Fibroblast of skin of abdomen (primary cell): ENCODE measurements at regions not wholly inside any gene's neighbourhood (a gene's known extent, or its start where the extent isn't known, plus 50 kb on each side); places are given as distances from the start of the nearest gene placed in this dataset.
"Not testable (repeated sequence)": the region's sequence is repeated elsewhere in the genome, so short reads cannot be mapped to it uniquely, and the experiment has no call there.

ENCODE experiments used
- DNase-seq: peaks from one replicate; pipeline ENCODE4 v3.0.0-alpha.2; 2013

- DNase-seq: no peak
Observed at GRCh38 chr13:111479412-111479811, 159.0 kb downstream of the TEX29 start.

GRCh38 chr13:111480503-111480902 is 160.1 kb downstream of the TEX29 start:
- no peak for DNase-seq

- no peak for DNase-seq
Observed at GRCh38 chr13:111480976-111481375, 160.5 kb downstream of the TEX29 start.

- DNase-seq: no peak
Observed at GRCh38 chr13:111482126-111482525, 161.7 kb downstream of the TEX29 start.

GRCh38 chr13:111482806-111483620 is 162.6 kb downstream of the TEX29 start:
- no peak for DNase-seq

- DNase-seq: no peak
Observed at GRCh38 chr13:111483621-111483987, 163.2 kb downstream of the TEX29 start.

- no peak for DNase-seq
Observed at GRCh38 chr13:111484141-111484925, 163.9 kb downstream of the TEX29 start.

GRCh38 chr13:111484959-111485358 is 164.5 kb downstream of the TEX29 start:
- DNase-seq: no peak

- DNase-seq: no peak
Observed at GRCh38 chr13:111485491-111486250, 165.2 kb downstream of the TEX29 start.

- no peak for DNase-seq
Observed at GRCh38 chr13:111486331-111486730, 165.9 kb downstream of the TEX29 start.

- DNase-seq: no peak
Observed at GRCh38 chr13:111486801-111487200, 166.4 kb downstream of the TEX29 start.

- no peak for DNase-seq
Observed at GRCh38 chr13:111488486-111489132, 168.2 kb downstream of the TEX29 start.

GRCh38 chr13:111489301-111489700 is 168.9 kb downstream of the TEX29 start:
- no peak for DNase-seq

- no peak for DNase-seq
Observed at GRCh38 chr13:111490611-111491010, 170.2 kb downstream of the TEX29 start.

- DNase-seq: no peak
Observed at GRCh38 chr13:111491021-111491420, 170.6 kb downstream of the TEX29 start.

- DNase-seq: no peak
Observed at GRCh38 chr13:111491659-111492058, 171.2 kb downstream of the TEX29 start.

GRCh38 chr13:111492341-111492950 is 172.0 kb downstream of the TEX29 start:
- no peak for DNase-seq

- DNase-seq: no peak
Observed at GRCh38 chr13:111492958-111493357, 172.5 kb downstream of the TEX29 start.

- no peak for DNase-seq
Observed at GRCh38 chr13:111493468-111493867, 173.0 kb downstream of the TEX29 start.

- DNase-seq: no peak
Observed at GRCh38 chr13:111494641-111495040, 174.2 kb downstream of the TEX29 start.

GRCh38 chr13:111501596-111502535 is 181.4 kb downstream of the TEX29 start:
- DNase-seq: not testable (repeated sequence)
